VCaP (cell line): ENCODE measurements at regions not wholly inside any gene's neighbourhood (a gene's known extent, or its start where the extent isn't known, plus 50 kb on each side); places are given as distances from the start of the nearest gene placed in this dataset.

Experiments
- H3K27ac ChIP-seq: fragments of 450-650 bp; 2 replicates; pipeline ENCODE4 v1.5.1; 2017
- TF ChIP-seq, protein P1 (sequence below): fragments of 450-650 bp; conservative IDR thresholded peaks from 2 replicates; pipeline ENCODE4 v1.5.1; 2017; ENCODE audit warnings: mild to moderate bottlenecking, moderate library complexity

DNA sequence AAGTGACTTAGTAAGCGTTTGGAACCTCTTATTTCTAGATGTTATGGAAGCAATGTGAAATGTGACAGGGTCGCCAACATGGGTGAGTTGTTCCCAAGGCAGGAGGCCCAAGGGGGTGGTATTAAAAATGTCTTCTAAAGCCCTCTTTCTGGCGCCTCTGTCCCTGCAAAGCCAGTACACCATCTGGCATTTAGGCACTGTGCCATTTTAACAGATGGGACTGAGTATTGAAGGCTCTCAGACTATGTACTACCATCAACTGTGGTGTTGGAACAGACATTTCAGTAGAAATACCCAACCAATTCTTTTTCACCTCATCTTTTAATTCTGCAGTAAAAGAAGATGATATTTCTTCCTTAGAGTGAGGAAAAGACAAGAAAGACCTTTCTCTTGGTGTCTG is 384.5 kb upstream of the MMADHC start:
- TF ChIP-seq, protein P1, sequence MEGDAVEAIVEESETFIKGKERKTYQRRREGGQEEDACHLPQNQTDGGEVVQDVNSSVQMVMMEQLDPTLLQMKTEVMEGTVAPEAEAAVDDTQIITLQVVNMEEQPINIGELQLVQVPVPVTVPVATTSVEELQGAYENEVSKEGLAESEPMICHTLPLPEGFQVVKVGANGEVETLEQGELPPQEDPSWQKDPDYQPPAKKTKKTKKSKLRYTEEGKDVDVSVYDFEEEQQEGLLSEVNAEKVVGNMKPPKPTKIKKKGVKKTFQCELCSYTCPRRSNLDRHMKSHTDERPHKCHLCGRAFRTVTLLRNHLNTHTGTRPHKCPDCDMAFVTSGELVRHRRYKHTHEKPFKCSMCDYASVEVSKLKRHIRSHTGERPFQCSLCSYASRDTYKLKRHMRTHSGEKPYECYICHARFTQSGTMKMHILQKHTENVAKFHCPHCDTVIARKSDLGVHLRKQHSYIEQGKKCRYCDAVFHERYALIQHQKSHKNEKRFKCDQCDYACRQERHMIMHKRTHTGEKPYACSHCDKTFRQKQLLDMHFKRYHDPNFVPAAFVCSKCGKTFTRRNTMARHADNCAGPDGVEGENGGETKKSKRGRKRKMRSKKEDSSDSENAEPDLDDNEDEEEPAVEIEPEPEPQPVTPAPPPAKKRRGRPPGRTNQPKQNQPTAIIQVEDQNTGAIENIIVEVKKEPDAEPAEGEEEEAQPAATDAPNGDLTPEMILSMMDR: no peak
- H3K27ac ChIP-seq: no peak overlapping the region

DNA sequence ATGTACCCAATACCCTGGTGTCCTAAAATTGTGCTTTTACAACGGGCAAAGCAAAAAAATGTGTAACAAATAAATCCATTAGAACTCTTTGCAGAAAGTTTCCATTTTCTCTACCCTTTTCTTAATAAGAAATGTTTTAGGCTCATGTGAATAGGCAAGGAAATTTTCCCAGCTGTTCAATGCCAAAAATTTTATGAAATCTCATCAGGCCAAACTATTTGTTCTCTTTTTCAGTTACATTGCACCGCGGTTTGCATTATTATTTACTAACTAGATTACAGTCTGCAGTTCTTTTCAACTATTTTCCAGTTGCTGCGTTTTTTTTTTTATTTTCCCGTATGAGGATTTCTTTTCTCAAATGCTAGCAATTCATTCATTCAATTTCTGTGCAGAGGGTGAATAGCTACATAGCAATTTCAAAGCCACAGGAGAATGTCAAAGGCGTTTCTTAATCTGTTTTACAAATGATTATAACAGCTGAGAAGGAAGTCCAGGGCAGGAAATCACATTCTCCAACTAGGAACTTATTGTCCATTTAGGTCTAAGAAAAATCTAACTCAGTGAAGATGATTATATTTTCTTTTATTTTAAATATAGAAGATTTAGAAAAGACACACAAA is 367.5 kb upstream of the MMADHC start:
- TF ChIP-seq, protein P1: no peak
- H3K27ac ChIP-seq: no peak overlapping the region

DNA sequence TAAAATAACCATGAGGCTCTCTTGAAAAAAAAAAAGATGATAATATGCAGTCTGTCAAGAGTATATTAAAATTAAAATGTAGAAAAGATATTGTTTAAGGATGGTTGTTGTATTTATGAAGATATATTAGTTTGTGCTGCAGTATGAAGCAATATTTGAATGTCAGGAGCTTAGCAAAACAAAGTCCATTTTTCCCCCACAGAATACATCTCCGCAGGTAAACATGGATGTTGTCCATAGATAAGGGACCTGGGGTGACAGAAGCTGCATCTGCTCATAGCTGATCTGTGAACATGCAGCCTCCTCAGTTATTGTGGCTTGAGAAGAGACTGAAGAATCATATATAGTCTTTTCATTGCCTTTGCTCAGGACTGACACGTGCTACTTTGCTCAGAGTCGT is 366.1 kb upstream of the MMADHC start:
- H3K27ac ChIP-seq: no peak overlapping the region
- TF ChIP-seq, protein P1: no peak

DNA sequence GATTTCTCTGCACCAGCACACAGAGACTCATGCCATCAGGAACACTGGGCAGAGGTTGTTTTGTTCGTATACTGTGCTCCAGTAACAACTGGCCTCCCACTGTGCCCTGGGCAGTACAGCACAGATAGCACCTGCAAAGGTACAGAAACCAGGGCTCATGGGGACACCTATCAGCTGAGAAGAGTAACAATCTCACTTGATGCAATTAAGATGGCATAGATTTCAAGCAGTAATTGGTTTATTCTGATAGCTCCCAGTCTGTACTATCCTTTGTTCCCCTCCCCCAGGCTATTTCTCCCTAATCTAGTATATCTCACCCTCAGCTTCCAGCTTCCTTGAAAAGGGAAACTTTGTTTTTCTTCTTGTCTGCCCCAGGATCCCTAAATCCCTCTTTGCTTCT is 343.9 kb upstream of the MMADHC start:
- TF ChIP-seq, protein P1: no peak
- H3K27ac ChIP-seq: no peak overlapping the region

DNA sequence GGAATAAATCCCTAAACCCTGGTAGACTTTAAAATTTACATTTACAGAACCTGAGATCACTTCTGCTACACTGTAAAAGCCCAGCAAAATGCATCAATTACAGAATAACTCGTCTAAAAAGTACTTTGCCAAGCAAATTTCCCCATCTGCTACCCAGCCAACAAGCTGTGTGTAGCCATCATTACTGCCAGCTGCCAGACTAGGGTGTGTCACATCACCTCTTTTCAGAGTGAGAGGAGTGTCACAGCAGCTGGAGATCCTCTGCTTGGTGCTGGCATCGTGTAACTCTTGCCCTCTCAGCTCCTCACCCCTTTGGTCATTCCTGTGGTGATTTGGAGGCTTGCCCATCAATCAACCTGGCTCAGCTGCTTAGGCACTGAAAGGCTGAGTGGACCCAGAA is 340.4 kb upstream of the MMADHC start:
- TF ChIP-seq, protein P1: no peak
- H3K27ac ChIP-seq: no peak overlapping the region

DNA sequence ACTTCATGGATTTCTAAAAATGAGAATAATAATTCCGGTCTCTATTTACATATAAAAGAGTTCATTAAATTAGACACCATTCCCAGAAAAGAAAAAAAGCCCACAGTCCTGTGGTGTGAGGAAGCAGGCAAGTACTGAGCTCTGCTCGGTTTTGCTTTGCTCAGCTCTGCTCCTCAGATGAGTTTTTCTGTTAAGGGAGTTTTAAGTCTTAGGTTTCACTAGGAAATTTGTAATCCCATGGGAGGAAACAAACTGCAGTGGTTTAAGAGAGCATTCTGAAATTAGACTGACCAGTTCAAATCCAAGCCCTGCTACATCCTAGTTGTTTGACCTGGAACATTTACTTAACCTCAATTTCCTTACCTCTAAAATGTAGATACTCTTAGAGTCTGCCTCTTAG is 338.6 kb upstream of the MMADHC start:
- TF ChIP-seq, protein P1: no peak
- no peak overlapping the region for H3K27ac ChIP-seq

DNA sequence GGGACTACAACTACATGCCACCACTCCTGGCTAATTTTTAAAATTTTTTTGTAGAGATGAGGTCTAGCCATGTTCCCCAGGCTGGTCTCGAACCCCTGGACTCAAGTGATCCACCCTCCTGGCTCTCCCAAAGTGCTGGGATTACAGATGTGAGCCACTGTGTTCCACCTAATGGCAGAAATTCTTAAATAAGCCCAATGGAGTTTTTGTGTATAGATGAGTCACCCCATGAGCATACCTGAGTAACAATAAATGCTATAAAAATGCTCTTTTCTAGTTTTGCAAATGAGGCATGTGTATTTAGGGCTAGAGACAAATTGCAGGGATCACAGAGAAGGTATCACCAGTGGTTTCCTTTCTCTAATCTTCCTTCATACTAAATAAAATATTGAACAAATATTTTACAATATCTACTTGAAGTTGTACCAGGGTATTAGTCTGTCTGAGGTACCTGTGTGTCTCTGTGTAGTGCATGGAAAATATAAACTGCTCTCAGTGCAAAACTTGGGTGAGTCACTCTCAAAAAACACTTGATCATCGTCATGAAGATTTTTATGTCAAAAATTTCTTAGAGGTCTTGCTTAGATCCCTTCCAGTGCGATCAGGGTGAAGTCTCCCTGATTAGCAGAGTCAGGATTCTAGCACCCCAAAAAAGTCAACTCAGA is 337.1 kb upstream of the MMADHC start:
- no peak overlapping the region for H3K27ac ChIP-seq
- TF ChIP-seq, protein P1: no peak
